ENCODE measurements at regions not wholly inside any gene's neighbourhood (a gene's known extent, or its start where the extent isn't known, plus 50 kb on each side); places are given as distances from the start of the nearest gene placed in this dataset.
A peak's percentile ranks its signal among the peaks of the same experiment; 100 is the strongest.

DNA sequence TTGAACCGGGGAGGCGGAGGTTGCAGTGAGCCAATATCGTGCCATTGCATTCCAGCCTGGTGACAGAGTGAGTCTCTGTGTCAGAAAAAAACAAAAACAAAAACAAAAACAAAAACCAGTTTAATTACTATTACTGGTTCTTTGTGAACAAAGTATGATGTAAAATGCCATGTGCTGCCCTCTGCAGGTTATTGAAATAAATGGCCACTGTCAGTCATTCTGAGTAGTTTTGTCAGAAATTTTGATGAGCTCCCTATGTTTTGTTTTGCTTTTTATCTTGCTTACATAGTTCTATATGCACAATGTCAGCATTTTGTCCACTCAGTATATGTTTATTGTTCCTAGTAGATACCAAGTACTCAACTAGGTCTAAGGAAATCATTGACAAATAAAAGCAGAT, 423.6 kb upstream of the CHST9 start:
- peak in 2 of 3 experiments; percentile 32 to 40; a peak in 4 of 6 replicates for TF ChIP-seq CTCF (IDR thresholded peaks at IDR 0.05 in 2 of 3, conservative IDR thresholded peaks at IDR 0.05 in 1 of 3; ENCODE audit: control insufficient read depth in 2 of 3, extremely low read depth in 1 of 3, insufficient read depth in 1 of 3, low read depth in 3 of 3, low read length in 3 of 3)
- TF ChIP-seq NRF1 (conservative IDR thresholded peaks at IDR 0.05; ENCODE audit: low read depth, low read length) = no peak
- TF ChIP-seq POLR2AphosphoS5 (IDR thresholded peaks at IDR 0.05; ENCODE audit: low read length) = no peak
- TF ChIP-seq, protein P1, sequence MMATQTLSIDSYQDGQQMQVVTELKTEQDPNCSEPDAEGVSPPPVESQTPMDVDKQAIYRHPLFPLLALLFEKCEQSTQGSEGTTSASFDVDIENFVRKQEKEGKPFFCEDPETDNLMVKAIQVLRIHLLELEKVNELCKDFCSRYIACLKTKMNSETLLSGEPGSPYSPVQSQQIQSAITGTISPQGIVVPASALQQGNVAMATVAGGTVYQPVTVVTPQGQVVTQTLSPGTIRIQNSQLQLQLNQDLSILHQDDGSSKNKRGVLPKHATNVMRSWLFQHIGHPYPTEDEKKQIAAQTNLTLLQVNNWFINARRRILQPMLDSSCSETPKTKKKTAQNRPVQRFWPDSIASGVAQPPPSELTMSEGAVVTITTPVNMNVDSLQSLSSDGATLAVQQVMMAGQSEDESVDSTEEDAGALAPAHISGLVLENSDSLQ (IDR thresholded peaks at IDR 0.05) = peak; percentile 78
- peak; percentile 18; the same call in 1 of the 2 replicates for TF ChIP-seq SMC3 (IDR thresholded peaks at IDR 0.05; ENCODE audit: borderline replicate concordance, low read length)
- no peak for TF ChIP-seq POLR2A (IDR thresholded peaks at IDR 0.05; ENCODE audit: low read depth, low read length)
- TF ChIP-seq EGR1 (IDR thresholded peaks at IDR 0.05; ENCODE audit: borderline replicate concordance in 1 of 2, low read depth in 2 of 2, low read length in 2 of 2) = no peak
- no peak for TF ChIP-seq BRCA1 (IDR thresholded peaks at IDR 0.05; ENCODE audit: low read depth, low read length)
- no peak for TF ChIP-seq RFX5 (IDR thresholded peaks at IDR 0.05; ENCODE audit: low read depth, low read length)
- TF ChIP-seq NR2F1 (conservative IDR thresholded peaks at IDR 0.05) = no peak
- no peak for TF ChIP-seq SIN3A (IDR thresholded peaks at IDR 0.05; ENCODE audit: low read depth, low read length)
- TF ChIP-seq, protein P2, sequence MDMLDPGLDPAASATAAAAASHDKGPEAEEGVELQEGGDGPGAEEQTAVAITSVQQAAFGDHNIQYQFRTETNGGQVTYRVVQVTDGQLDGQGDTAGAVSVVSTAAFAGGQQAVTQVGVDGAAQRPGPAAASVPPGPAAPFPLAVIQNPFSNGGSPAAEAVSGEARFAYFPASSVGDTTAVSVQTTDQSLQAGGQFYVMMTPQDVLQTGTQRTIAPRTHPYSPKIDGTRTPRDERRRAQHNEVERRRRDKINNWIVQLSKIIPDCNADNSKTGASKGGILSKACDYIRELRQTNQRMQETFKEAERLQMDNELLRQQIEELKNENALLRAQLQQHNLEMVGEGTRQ (IDR thresholded peaks at IDR 0.05; ENCODE audit: borderline replicate concordance, low read depth, low read length) = no peak

Measured in GM12878 (cell line).